ENCODE measurements at regions not wholly inside any gene's neighbourhood (a gene's known extent, or its start where the extent isn't known, plus 50 kb on each side); places are given as distances from the start of the nearest gene placed in this dataset.

DNA sequence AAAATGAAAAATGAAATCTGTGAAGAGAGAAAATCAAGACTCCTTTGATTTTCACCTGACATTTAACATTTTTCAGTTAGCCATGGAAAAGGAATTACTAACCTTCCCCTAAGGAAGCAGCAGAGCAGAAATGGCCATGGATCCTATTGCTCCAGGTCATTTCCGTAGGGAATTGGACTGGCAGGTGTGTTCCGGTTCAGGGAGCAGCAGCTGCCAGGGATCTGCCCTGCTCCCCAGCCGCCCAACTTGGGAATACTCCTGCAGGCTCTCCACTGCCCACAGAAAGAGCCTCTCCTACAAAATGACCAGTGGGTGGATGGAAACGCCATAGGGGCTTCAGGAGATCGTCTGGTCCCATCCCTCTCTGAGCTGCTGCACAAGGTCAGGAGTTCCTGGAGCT, 86.0 kb upstream of the MAPK4 start:
- intact Hi-C loops (cut with DNase I): no loop called here
- DNase-seq: no peak

- DNase-seq: no peak
- intact Hi-C loops (cut with DNase I): no loop called here
These were observed 84.2 kb upstream of the MAPK4 start for GRCh38 chr18:50475538-50476193.

DNA sequence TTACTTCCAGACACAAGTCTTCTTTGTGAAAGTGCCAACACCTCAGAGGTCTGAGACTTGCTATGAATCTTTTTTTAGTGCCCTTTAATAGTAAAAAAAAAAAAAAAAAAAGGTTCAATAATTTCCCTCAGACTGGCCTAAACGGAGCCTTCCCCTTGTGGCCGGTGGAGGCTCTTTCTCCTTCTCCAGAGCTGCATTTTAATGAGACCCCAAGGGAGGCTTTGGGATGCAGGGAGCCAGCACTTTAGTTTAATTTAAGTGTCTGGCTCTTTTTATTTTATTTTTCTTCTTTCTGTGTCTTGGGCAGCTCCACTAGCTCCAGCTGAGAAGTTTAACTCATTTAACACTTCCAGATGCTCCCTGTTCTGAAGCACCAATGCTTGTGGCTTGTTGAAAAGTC, 67.8 kb upstream of the MAPK4 start:
- no peak for DNase-seq
- intact Hi-C loops (cut with DNase I): no loop called here

DNA sequence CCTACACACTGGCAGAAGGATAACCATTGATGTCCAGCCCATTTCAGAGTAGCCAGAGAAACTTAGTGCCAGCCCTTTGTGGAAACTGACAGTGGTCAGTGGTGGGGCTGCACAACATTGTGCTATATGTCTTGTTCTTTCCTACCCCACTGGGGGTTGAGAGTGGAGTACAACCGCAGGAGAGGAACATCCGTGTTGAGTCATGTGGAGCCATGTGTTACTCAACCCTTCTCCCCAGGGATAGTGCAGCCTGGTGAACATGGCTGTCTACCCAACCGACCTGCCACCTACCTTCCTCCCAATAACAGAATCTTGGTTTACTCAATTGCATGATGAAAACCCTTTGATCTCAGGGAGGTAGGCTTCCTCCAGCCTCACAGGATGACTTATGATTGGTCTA, 65.3 kb upstream of the MAPK4 start:
- intact Hi-C loops (cut with DNase I): no loop called here
- DNase-seq: no peak

DNA sequence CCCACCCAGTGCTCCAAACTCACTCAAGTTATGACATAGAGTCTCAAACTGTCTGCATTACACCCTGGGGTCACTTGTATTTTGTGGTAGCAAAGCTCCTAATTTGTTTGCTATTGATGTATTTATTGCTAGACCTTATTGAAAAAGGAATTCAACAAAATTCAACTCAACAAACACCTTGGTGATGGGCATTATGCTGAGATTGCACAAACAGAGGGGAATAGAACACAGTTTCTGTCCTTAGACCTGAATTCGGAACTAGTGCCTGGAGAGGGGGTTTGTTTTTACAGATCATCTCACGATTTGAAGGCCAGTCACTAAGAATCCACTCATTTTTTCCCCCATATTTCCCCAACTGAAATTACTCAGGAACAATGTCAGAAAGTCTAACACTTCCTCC, 53.5 kb upstream of the MAPK4 start:
- intact Hi-C loops (cut with DNase I): no loop called here
- DNase-seq: no peak

DNA sequence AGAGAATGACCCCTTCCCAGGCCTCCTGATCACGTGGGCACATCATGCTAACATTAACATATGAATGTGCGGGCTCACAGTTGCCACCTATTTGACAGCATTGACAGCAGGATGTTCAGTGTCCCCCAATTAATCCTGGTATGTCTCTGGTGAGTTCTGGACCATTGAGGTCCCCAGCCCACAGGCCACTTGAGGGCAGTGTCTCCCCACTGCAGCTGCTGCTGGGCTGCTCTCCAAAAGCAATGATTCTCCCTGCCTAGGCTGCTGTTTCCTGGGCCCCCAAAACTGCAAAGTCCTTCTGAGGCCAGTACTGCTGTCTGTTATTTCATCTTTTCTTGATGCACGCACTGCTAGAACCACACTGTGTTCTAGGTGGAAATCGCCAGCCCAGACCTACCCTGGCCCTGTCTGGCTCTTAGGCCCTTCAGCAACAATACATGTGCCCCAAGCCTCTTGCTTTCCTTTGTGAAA, 52.7 kb upstream of the MAPK4 start:
- DNase-seq: peak in 9 of 10 donors; percentile 28 to 93 (median 58)
- intact Hi-C loops (cut with DNase I): no loop called here

DNA sequence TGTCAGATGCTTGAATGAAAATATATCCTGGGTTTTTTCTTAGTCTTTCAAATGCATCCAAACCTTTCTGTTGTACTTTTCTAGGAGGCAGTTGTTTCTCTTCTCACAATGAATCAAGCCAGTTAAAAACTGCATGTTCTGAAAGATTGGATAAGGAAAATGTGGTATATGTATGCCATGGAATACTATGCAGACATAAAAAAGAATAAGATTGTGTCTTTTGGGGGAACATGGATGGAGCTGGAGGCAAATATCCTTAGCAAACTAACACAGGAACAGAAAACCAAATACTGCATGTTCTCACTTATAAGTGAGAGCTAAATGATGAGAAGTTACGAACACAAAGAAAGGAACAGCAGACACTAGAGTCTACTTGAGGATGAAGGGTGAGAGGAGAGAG, 51.7 kb upstream of the MAPK4 start:
- DNase-seq: no peak
- intact Hi-C loops (cut with DNase I): no loop called here

- no peak for DNase-seq
- intact Hi-C loops (cut with DNase I): no loop called here
These were observed 50.9 kb upstream of the MAPK4 start for GRCh38 chr18:50509012-50509411.
